ENCODE measurements at regions not wholly inside any gene's neighbourhood (a gene's known extent, or its start where the extent isn't known, plus 50 kb on each side); places are given as distances from the start of the nearest gene placed in this dataset.

DNA sequence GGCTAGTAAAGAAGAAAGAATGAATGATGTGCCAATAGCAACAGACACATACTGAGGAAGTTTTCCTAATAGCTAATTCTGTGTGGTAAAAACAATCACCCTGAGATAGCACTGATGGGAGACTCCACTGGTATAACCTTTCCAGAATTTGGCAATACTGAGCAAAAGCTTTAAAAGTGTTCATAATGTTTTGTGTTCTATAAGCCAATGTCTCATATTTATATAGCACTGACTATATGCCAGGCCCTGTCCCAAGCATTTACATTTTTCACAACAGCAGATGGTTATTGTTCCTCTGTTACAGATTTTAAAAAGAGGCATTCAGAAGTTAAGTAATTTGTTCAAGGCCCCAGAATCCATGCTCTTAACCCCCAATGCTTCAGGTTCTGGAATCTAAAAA is 108.0 kb upstream of the DST start:
- TF ChIP-seq CTCF (IDR thresholded peaks at IDR 0.05) (no peak), POLR2AphosphoS5 (IDR thresholded peaks at IDR 0.05) (no peak)
